GM12878 (cell line): ENCODE measurements at regions not wholly inside any gene's neighbourhood (a gene's known extent, or its start where the extent isn't known, plus 50 kb on each side); places are given as distances from the start of the nearest gene placed in this dataset.

Source experiments
- FOXM1 ChIP-seq: IDR thresholded peaks from 2 replicates; pipeline ENCODE4 v1.6.1; 2012; ENCODE audit warnings: low read depth, mild to moderate bottlenecking, inconsistent platforms, low read length, moderate library complexity
- POLR2AphosphoS2 ChIP-seq: IDR thresholded peaks from 2 replicates; pipeline ENCODE4 v1.6.1; 2011; ENCODE audit warnings: low read depth, mild to moderate bottlenecking, low read length, improper control_type of control experiment, moderate library complexity

GRCh38 chr7:42469341-42469740 lies 232.3 kb upstream of the GLI3 start:
- TF ChIP-seq FOXM1 (no peak), POLR2AphosphoS2 (no peak)
